RWPE2 (cell line): ENCODE measurements at regions not wholly inside any gene's neighbourhood (a gene's known extent, or its start where the extent isn't known, plus 50 kb on each side); places are given as distances from the start of the nearest gene placed in this dataset.
A peak's percentile ranks its signal among the peaks of the same experiment; 100 is the strongest.

Experiments used
- ATAC-seq: fragments of 200-7000 bp; cut with Tn5 transposase; 3 replicates; pipeline ENCODE4 v1.9.1; 2021; ENCODE audit warnings: low read depth
- DNase-seq: peaks from one replicate; pipeline ENCODE4 v3.0.0-alpha.2; 2020; ENCODE audit warnings: low spot score
- H3K27ac ChIP-seq: fragments of 450-650 bp; 2 replicates; pipeline ENCODE4 v1.5.1; 2017; ENCODE audit warnings: mild to moderate bottlenecking; ENCODE audit not compliant: poor library complexity, severe bottlenecking
- H3K27me3 ChIP-seq: fragments of 250-450 bp; sonication (Bioruptor Pico); 2 replicates; pipeline ENCODE4 v1.5.1; 2021; ENCODE audit warnings: mild to moderate bottlenecking, moderate library complexity; ENCODE audit not compliant: insufficient read depth, poor library complexity, severe bottlenecking
- H3K36me3 ChIP-seq: fragments of 250-450 bp; sonication (Bioruptor Pico); 2 replicates; pipeline ENCODE4 v1.5.1; 2020; ENCODE audit warnings: low read depth, mild to moderate bottlenecking, moderate library complexity
- H3K4me1 ChIP-seq: fragments of 250-450 bp; sonication (Bioruptor Pico); 2 replicates; pipeline ENCODE4 v1.5.1; 2021; ENCODE audit warnings: mild to moderate bottlenecking, moderate library complexity; ENCODE audit not compliant: insufficient read depth, poor library complexity, severe bottlenecking
- H3K4me3 ChIP-seq: fragments of 250-450 bp; sonication (Bioruptor Pico); 2 replicates; pipeline ENCODE4 v1.5.1; 2021; ENCODE audit warnings: mild to moderate bottlenecking, moderate library complexity; ENCODE audit not compliant: severe bottlenecking
- H3K9me3 ChIP-seq: fragments of 250-450 bp; sonication (Bioruptor Pico); 2 replicates; pipeline ENCODE4 v1.5.1; 2021; ENCODE audit warnings: mild to moderate bottlenecking, moderate library complexity; ENCODE audit not compliant: severe bottlenecking
- TF ChIP-seq, protein P1 (sequence below): fragments of 450-650 bp; IDR thresholded peaks from one replicate; pipeline ENCODE4 v1.5.1; 2017; ENCODE audit warnings: mild to moderate bottlenecking, moderate library complexity; ENCODE audit not compliant: poor library complexity, severe bottlenecking

DNA sequence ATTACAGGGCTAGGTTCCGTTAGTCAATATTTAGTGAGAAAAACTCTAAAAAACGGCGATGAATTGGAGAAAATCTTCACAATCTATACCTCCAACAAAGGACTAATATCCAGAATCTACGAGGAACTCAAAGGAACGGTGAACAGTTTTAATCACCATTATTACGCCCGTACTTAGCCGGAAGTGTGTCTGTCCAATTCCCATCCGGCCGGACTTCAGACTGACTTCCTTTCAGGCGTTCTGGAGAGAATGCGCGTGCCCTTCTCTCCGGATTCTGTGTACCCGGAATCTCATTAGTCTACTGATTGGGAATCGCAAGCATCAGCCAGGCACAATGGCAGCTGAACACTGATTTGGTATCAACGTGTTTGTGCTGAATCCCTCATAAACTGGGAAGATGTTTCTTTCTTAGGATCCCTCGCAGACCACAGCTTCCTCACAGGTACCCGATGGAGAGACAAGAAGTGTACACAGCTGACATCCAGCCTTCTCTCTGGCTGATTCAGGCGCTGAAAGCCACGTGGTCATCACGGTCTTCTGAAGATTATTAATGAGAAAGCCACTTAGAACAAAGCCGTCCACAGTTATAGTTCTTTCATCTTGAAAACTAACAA is 239.9 kb downstream of the ZNF516 start:
- Histone ChIP-seq H3K36me3 (no peaks in the 10 kb centered on the region), H3K27me3 (peaks cover 6% of the 10 kb centered on the region), H3K9me3 (no peaks in the 10 kb centered on the region), H3K4me1 (no peaks in the 10 kb centered on the region), H3K27ac (no peak overlapping the region), H3K4me3 (no peak overlapping the region)
- TF ChIP-seq, protein P1, sequence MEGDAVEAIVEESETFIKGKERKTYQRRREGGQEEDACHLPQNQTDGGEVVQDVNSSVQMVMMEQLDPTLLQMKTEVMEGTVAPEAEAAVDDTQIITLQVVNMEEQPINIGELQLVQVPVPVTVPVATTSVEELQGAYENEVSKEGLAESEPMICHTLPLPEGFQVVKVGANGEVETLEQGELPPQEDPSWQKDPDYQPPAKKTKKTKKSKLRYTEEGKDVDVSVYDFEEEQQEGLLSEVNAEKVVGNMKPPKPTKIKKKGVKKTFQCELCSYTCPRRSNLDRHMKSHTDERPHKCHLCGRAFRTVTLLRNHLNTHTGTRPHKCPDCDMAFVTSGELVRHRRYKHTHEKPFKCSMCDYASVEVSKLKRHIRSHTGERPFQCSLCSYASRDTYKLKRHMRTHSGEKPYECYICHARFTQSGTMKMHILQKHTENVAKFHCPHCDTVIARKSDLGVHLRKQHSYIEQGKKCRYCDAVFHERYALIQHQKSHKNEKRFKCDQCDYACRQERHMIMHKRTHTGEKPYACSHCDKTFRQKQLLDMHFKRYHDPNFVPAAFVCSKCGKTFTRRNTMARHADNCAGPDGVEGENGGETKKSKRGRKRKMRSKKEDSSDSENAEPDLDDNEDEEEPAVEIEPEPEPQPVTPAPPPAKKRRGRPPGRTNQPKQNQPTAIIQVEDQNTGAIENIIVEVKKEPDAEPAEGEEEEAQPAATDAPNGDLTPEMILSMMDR, result no peak
- ATAC-seq (no peak), DNase-seq (no peak)

DNA sequence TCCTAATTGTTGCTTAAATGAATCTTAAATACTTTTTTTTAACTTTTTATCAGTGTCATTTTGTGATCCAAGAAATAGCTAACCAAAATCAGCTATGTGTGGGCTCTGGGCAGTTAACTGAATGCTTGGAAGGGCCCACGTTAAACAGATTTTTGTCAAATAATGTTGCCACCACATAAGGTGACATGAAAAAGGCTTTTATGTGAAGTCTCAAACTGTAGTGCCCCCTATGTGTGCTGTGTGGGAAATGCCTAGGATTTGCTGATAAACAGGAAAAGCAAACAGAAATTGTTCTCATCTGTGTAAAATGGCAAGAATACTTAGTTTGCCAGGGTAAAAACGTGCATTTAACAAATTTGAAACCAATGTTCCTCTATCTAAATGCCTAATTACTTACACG is 242.2 kb downstream of the ZNF516 start:
- Histone ChIP-seq H3K4me3 (no peak overlapping the region), H3K9me3 (no peaks in the 10 kb centered on the region), H3K4me1 (no peaks in the 10 kb centered on the region), H3K27me3 (peaks cover 10% of the 10 kb centered on the region), H3K36me3 (no peaks in the 10 kb centered on the region), H3K27ac (no peak overlapping the region)
- DNase-seq (no peak), ATAC-seq (no peak)
- TF ChIP-seq, protein P1, result peak; percentile 22

DNA sequence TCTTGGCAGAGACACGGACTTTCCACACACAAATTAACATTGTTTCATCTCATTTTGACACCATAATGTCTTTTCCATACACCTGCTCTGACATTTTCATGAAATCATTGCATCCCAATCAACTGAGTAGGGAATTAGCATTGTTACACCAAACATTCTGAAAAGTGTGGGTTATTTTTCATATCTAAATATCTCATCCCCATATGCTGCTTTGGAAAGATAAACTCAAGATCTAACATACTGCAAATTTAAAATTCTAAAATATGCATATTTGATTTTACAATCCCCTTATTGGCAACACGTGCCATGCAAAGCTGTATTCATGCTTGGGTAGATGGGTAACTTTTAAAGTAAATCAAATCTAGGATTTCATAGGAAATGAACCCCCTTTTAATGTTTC is 242.9 kb downstream of the ZNF516 start:
- Histone ChIP-seq H3K4me1 (no peaks in the 10 kb centered on the region), H3K4me3 (no peak overlapping the region), H3K36me3 (no peaks in the 10 kb centered on the region), H3K27ac (no peak overlapping the region), H3K9me3 (no peaks in the 10 kb centered on the region), H3K27me3 (peaks cover 9% of the 10 kb centered on the region)
- no peak for ATAC-seq
- TF ChIP-seq, protein P1, result no peak
- no peak for DNase-seq

DNA sequence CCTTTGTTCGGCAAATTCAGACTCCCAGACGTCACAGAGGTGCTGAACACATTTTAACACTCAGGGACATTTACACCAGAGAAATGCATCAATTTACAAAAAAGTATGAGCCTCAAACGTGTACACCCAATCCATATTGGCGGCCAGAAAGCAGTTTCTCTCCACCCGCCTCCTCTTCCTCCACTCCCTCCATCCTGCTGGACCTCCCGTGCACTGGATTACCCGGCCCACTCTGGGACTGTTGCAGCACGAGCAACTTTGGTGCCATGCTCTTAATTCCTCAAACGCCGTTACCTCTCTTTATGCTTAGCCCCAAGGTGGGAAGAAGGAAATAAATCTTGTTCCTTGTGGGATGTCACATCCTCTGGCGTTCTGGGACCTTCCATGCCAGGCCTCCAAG is 243.4 kb downstream of the ZNF516 start:
- peaks cover 7% of the 10 kb centered on the region for H3K27me3 ChIP-seq
- no peak overlapping the region for H3K4me3 ChIP-seq
- no peaks in the 10 kb centered on the region for H3K4me1 ChIP-seq
- TF ChIP-seq, protein P1, result no peak
- DNase-seq (no peak), ATAC-seq (no peak)
- H3K9me3 ChIP-seq, result no peaks in the 10 kb centered on the region
- no peak overlapping the region for H3K27ac ChIP-seq
- no peaks in the 10 kb centered on the region for H3K36me3 ChIP-seq

DNA sequence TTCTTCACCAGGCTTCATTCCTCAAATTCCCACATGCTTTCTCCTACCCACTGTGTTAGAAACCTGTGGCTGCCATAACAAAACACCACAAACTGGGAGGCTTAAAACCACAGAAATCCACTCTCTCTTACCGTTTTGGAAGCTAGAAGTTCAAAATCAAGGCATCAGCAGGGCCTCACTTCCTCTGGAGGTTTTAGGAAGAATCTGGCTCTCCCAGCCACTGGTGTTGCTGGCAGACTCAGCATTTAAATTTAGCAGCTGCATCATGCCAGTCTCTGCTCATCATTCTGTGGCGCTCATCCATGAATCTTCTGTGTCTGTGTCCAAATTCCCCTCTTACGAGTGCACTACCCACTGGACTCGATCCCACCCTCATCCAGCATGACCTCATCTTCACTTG is 248.5 kb downstream of the ZNF516 start:
- Histone ChIP-seq H3K4me3 (no peak overlapping the region), H3K27ac (no peak overlapping the region), H3K27me3 (peaks cover 7% of the 10 kb centered on the region), H3K9me3 (no peaks in the 10 kb centered on the region), H3K4me1 (no peaks in the 10 kb centered on the region), H3K36me3 (no peaks in the 10 kb centered on the region)
- ATAC-seq, result no peak
- TF ChIP-seq, protein P1, result no peak
- DNase-seq, result no peak
